NCI-H510A (cell line): ENCODE measurements at regions not wholly inside any gene's neighbourhood (a gene's known extent, or its start where the extent isn't known, plus 50 kb on each side); places are given as distances from the start of the nearest gene placed in this dataset.

ENCODE experiments used
- DNase-seq: peaks from one replicate; lab custom pipeline; 2025; lab: John Stamatoyannopoulos, UW

DNA sequence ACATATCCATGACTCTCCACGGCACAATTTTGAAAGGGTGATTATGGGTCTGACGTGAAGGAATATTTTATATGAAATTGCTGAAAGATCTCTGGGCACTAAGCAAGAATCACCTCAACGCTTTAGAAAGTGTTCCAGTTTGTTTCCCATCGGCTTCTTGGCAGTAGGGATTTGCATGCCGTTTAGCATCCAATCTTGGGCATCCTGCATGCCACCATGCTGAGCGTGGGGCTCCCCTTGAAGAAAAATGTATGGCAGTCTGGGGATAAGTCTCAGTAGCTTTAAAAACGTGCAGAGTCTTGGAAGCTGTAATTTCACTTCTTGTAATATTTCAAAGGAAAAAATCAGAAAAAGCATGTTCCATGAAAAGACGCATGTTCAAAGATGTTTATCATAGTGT lies 151.7 kb downstream of the DMRT2 start:
- DNase-seq: no peak

- no peak for DNase-seq
Observed at GRCh38 chr9:1202512-1203280, 152.5 kb downstream of the DMRT2 start.

DNA sequence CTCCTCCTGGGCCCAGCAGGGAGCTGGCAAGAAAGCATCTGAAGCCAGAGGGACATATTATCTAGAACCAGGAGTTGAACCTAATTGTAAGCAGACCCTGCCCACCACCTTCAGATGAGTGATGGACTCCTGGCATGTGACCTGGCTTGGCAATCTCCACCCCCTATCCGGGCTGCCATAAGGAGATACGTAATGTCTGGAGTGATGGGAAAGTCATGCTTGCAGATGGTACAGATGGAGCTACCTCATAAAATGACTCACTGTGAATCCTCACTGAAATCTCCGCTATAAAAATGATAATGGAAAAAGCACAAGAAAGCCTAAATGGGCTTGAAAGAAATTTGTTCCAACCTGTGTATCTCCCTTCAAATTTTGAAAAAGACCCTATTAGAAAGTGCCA lies 157.5 kb downstream of the DMRT2 start:
- no peak for DNase-seq

GRCh38 chr9:1208157-1208556 lies 158.0 kb downstream of the DMRT2 start:
- no peak for DNase-seq

DNA sequence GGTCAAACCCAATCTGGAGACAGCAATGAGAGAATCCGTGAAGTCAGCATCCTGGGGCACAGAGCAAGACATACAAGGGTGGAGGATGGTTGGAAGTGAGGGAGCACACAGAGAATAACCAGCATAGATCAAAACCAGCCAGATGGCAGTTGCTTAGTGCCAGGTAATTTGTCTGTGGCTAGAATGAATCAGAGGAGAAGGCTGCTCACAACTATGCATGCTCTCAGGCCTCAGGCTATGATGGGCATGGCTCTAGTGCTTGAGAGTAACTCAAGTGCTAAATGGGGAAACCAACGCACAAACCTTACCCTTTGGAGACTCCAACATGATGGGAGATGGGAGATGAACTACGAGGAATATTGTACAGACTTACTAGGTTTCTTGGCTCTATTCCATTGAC lies 160.8 kb downstream of the DMRT2 start:
- no peak for DNase-seq

DNA sequence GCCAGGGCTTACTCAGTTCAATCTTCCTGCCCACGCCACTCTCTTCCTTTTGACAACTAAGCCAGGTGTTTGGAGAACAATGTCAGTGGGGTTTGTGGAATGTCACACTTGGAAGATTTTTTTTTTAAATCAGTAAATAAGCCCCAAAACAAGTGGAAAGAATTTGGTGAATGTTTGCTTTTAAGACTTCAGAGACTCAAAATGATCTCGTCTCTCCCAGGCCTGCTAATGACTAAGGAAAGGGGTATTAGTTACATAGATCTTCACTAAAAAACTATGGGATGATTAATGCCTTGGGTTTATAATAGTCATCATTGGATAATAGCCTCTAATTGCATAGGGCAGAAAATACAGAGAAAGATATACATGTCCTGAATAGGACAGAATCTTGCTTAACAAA lies 166.4 kb downstream of the DMRT2 start:
- no peak for DNase-seq

GRCh38 chr9:1217076-1217475 lies 166.9 kb downstream of the DMRT2 start:
- DNase-seq: no peak

DNA sequence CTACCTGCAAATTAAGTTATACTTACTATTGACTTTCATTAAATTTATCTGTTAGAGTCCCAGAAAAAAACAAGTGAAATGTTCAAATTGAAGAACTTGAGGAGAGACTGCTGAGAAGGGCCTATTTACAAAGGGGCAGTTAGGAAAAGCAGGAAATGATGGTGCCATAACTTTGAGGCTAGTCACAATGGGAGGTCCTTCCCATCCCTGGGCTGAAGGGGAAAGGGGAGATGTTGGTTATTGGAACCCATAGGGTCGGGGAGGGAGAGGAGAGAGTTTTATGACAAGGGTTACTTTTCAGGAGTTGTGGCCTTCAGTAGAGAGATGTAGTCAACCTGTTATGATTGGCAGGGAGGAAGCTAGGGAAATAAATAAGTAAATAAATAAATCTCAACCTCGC lies 169.1 kb downstream of the DMRT2 start:
- no peak for DNase-seq

DNA sequence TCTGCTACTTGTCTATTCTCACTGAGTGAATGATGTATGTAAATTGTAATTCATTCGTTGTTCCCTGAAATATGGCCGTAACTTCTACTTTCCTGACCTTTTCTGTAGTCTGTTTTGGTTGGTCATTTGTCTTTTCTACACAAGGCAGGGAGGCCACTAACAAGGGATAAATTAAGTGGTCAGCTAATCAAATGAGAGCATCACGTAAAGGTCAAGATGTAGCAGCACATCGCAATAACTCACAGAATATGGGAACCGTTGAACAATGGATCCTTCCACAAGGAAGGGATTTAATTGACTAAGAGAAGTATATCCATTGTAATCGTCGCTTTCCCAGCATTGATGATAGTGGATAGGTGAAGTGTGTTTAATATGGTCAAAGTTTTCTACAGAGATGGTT lies 171.1 kb downstream of the DMRT2 start:
- no peak for DNase-seq

DNA sequence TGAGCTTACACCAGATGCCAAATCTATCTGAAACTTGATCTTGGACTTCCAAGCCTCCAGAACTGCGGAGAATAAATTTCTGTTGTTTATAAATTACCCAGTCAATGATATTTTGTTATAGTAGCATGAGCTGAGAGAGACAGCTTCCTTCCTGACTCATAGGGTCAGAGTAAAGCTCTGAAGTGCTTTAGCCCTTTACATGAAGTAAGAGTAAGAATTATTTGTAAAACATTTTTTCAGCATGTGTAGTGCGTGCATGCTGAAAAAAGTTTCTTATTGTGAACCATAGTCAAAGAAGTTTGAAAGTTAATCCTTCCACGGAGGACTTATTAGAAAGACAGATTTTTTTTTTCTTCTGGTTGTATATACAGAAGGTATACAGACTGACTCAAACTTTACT lies 172.4 kb downstream of the DMRT2 start:
- no peak for DNase-seq

- DNase-seq: no peak
Observed at GRCh38 chr9:1231998-1232919, 182.1 kb downstream of the DMRT2 start.

GRCh38 chr9:1233568-1233967 lies 183.4 kb downstream of the DMRT2 start:
- no peak for DNase-seq

GRCh38 chr9:1235650-1236049 lies 185.5 kb downstream of the DMRT2 start:
- DNase-seq: no peak

DNA sequence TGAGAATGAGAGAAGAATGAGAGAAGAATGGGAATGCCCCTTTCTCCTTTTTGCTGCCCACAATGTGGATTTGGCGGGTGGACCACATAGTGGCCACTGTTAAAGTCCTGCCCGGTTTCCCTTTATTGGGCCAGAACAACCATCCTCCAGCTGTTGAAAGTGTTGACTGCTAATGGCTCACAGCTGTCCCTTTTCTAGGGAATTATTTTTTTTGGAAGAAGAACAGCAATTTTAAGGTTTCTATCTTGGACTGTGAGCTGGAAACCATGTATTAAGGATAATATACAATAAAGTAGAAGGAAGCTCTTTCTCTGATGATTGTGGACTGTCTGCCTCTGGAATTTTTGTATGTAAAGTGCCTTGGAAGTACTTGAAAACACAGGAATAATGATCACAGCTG lies 185.9 kb downstream of the DMRT2 start:
- no peak for DNase-seq

GRCh38 chr9:1238407-1238806 lies 188.2 kb downstream of the DMRT2 start:
- DNase-seq: no peak

GRCh38 chr9:1248743-1249142 lies 198.6 kb downstream of the DMRT2 start:
- DNase-seq: no peak

- no peak for DNase-seq
Observed at GRCh38 chr9:1253064-1253979, 203.2 kb downstream of the DMRT2 start.

DNA sequence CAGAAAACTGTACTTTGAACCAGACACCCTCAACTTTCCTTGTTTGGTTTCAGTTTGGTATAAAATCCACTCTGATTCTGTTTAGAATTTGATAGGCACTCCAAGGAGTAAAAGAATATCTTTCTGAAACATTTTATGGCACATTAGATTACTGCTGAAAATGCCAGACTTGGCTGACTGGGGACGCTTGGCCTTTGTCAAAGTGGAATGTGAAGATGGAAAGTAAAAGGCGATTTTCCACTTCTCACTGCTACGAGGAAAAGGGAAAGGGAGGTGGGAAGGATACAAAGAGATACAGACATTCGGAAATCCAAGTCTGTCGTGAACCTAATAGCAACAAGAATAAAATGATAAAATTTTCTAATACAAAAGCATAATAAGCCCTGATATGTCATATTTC lies 203.9 kb downstream of the DMRT2 start:
- no peak for DNase-seq

DNA sequence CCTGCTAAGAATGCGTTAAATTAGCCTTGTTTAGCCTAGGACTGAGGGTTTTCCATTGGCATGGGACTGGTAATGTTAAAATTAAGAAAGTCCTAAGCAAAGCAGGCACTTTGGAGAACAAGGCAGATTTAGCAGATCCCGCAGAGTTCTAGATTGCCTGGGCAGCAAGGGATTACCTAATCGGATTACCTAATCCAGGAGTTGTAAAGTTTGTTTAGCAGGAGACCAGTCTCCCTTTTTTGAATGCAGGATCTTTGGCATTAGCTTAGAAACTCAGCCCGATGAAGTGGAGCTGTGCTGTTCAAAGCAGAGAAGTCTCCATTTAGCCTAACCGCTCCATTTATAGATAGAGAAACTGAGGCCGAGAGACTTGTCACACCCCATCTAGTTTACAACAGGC lies 206.0 kb downstream of the DMRT2 start:
- no peak for DNase-seq

GRCh38 chr9:1261266-1261665 lies 211.1 kb downstream of the DMRT2 start:
- no peak for DNase-seq

- DNase-seq: no peak
Observed at GRCh38 chr9:1261879-1262766, 212.0 kb downstream of the DMRT2 start.
